ENCODE measurements at regions not wholly inside any gene's neighbourhood (a gene's known extent, or its start where the extent isn't known, plus 50 kb on each side); places are given as distances from the start of the nearest gene placed in this dataset.

- TF ChIP-seq CTCF (IDR thresholded peaks at IDR 0.05), result peak in 3 of 12 donors; percentile 12 to 27 (median 24)
- TF ChIP-seq POLR2A (IDR thresholded peaks at IDR 0.05), result no peak
Measured at GRCh38 chr3:177379045-177379444, 181.8 kb upstream of the TBL1XR1 start.

Measured in heart left ventricle (tissue), 13 donors.